HL-60 (cell line): ENCODE measurements at regions not wholly inside any gene's neighbourhood (a gene's known extent, or its start where the extent isn't known, plus 50 kb on each side); places are given as distances from the start of the nearest gene placed in this dataset.

Experiments
- DNase-seq, 2 experiments: peaks; one replicate each; pipeline ENCODE4 v3.0.0-alpha.2; 2010 to 2020; ENCODE audit warnings: low read depth in 1 of 2, low spot score in 1 of 2
- H3K27ac ChIP-seq: fragments of 250-450 bp; sonication (Bioruptor Pico); replicated peaks from 2 replicates; pipeline ENCODE4 v1.5.1; 2020; ENCODE audit warnings: mild to moderate bottlenecking, moderate library complexity
- H3K27me3 ChIP-seq: fragments of 250-450 bp; sonication (Bioruptor Pico); 2 replicates; pipeline ENCODE4 v1.5.1; 2021; ENCODE audit warnings: mild to moderate bottlenecking, moderate library complexity; ENCODE audit not compliant: insufficient read depth, poor library complexity, severe bottlenecking
- H3K4me3 ChIP-seq: replicated peaks from 2 replicates; pipeline ENCODE4 v1.5.1; 2011; ENCODE audit warnings: mild to moderate bottlenecking, control low read depth, low read length; ENCODE audit not compliant: insufficient read depth
- GABPA ChIP-seq: IDR thresholded peaks from 2 replicates; pipeline ENCODE4 v1.6.1; 2012; ENCODE audit warnings: low read depth
- POLR2AphosphoS5 ChIP-seq: IDR thresholded peaks from 2 replicates; pipeline ENCODE4 v1.6.1; 2012; ENCODE audit warnings: low read depth
- REST ChIP-seq: IDR thresholded peaks from 2 replicates; pipeline ENCODE4 v1.6.1; 2012; ENCODE audit warnings: low read depth; ENCODE audit not compliant: insufficient replicate concordance
- SPI1 ChIP-seq: IDR thresholded peaks from 2 replicates; pipeline ENCODE4 v1.6.1; 2012; ENCODE audit warnings: low read depth, mild to moderate bottlenecking, borderline replicate concordance
- TF ChIP-seq, protein P1 (sequence below): IDR thresholded peaks from one replicate; pipeline ENCODE4 v1.5.1; 2011; ENCODE audit warnings: low read length, control low read depth, inconsistent platforms; ENCODE audit not compliant: insufficient read depth

DNA sequence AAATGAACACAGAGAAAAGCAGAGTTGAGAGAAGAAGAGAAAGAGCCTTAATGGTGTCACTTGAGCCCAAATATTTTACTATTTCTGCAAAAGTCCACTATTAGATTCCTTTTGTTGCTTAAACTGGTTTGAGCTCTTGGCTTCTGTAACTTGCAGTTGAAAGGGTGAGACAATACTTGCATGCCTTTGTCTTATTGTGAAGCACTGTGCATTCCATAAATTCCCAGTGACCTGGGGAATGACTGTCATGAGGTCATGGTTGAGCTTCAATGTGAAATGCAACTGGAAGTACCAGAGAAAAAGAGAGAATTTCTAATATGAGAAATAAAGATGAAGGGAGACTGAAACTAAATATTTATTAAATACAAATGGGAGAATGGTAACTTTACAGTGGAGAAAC, 310.9 kb downstream of the TDRD3 start:
- TF ChIP-seq GABPA (no peak), POLR2AphosphoS5 (no peak), REST (no peak), SPI1 (no peak)
- TF ChIP-seq, protein P1, sequence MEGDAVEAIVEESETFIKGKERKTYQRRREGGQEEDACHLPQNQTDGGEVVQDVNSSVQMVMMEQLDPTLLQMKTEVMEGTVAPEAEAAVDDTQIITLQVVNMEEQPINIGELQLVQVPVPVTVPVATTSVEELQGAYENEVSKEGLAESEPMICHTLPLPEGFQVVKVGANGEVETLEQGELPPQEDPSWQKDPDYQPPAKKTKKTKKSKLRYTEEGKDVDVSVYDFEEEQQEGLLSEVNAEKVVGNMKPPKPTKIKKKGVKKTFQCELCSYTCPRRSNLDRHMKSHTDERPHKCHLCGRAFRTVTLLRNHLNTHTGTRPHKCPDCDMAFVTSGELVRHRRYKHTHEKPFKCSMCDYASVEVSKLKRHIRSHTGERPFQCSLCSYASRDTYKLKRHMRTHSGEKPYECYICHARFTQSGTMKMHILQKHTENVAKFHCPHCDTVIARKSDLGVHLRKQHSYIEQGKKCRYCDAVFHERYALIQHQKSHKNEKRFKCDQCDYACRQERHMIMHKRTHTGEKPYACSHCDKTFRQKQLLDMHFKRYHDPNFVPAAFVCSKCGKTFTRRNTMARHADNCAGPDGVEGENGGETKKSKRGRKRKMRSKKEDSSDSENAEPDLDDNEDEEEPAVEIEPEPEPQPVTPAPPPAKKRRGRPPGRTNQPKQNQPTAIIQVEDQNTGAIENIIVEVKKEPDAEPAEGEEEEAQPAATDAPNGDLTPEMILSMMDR, result no peak
- H3K4me3 ChIP-seq, result no peak overlapping the region
- DNase-seq, result no peak
- H3K27ac ChIP-seq, result no peak overlapping the region
- no peaks in the 10 kb centered on the region for H3K27me3 ChIP-seq

DNA sequence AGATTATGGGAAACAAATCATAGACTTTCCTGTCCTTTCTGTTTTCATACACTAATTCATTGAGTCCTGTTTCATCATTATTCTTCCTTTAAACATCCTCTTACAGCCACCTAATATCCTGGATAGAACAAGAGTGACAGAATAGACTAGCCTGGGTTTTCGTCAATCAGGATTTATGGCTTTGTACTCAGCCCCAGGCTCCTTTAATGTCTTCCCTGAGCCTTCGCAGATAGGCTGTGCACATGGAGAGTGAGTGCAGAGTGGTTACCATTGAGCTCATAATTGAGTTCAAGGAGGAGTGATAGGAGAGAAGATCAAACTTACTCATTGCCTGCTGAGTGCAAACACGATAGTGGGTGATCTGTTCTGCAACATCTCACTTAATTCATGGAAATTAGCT, 304.9 kb downstream of the TDRD3 start:
- peaks cover 4% of the 10 kb centered on the region for H3K27me3 ChIP-seq
- no peak for DNase-seq
- TF ChIP-seq SPI1 (no peak), GABPA (no peak), POLR2AphosphoS5 (no peak), REST (no peak)
- TF ChIP-seq, protein P1, result no peak

DNA sequence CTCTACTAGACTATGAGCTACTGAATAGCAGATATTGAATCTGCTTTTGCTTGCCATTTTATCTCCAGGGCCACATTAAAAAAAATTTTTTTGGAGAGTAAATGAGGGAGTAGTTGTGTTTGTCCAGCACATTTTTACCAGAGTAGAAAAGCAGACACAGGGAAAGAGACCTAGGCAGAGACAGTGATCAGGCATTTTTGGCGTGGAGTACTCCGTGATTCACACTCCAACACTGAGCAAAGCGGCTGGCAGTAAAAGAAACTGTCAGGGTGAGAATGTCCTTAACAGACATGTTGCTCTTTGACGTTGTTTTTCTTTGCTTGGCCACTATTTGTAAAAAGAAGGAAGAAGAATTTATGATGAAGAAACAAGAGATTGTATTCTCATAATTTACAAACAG, 304.0 kb downstream of the TDRD3 start:
- H3K27ac ChIP-seq, result no peak overlapping the region

More for the DNA sequence above, 304.9 kb downstream of the TDRD3 start:
- Histone ChIP-seq H3K27ac (no peak overlapping the region), H3K4me3 (no peak overlapping the region)

More for the DNA sequence above, 304.0 kb downstream of the TDRD3 start:
- Histone ChIP-seq H3K27me3 (peaks cover 4% of the 10 kb centered on the region), H3K4me3 (no peak overlapping the region)
- TF ChIP-seq, protein P1, result no peak
- TF ChIP-seq GABPA (no peak), REST (no peak), POLR2AphosphoS5 (no peak), SPI1 (no peak)
- DNase-seq, result no peak
